Mesendoderm (in vitro differentiated cells): ENCODE measurements at regions not wholly inside any gene's neighbourhood (a gene's known extent, or its start where the extent isn't known, plus 50 kb on each side); places are given as distances from the start of the nearest gene placed in this dataset.

Experiments
- DNase-seq: peaks from one replicate; pipeline ENCODE4 v3.0.0; 2013
- H2AK5ac ChIP-seq: 2 replicates; pipeline ENCODE4 v1.6.1; 2013; ENCODE audit warnings: low read length, inconsistent platforms
- H2BK120ac ChIP-seq: 2 replicates; pipeline ENCODE4 v1.6.1; 2013; ENCODE audit warnings: low read depth, mild to moderate bottlenecking, low read length, moderate library complexity, mixed read lengths
- H2BK15ac ChIP-seq: replicated peaks from 2 replicates; pipeline ENCODE4 v1.6.1; 2013; ENCODE audit warnings: low read depth, mild to moderate bottlenecking, moderate library complexity
- H2BK5ac ChIP-seq: 2 replicates; pipeline ENCODE4 v1.6.1; 2013; ENCODE audit warnings: low read length, inconsistent platforms
- H3K18ac ChIP-seq: 2 replicates; pipeline ENCODE4 v1.6.1; 2013; ENCODE audit warnings: mild to moderate bottlenecking, low read length, mixed read lengths
- H3K23ac ChIP-seq: one replicate; pipeline ENCODE4 v1.6.1; 2013; ENCODE audit warnings: low read length
- H3K27ac ChIP-seq: 2 replicates; pipeline ENCODE4 v1.5.1; 2013; ENCODE audit warnings: low read depth, mild to moderate bottlenecking, inconsistent platforms, low read length, moderate library complexity
- H3K27me3 ChIP-seq: 2 replicates; pipeline ENCODE4 v1.6.1; 2013; ENCODE audit warnings: low read length, control low read depth, mild to moderate bottlenecking, inconsistent platforms; ENCODE audit not compliant: insufficient read depth, poor library complexity
- H3K36me3 ChIP-seq: 2 replicates; pipeline ENCODE4 v1.6.1; 2013; ENCODE audit warnings: low read length, inconsistent platforms; ENCODE audit not compliant: control insufficient read depth, insufficient read depth
- H3K4ac ChIP-seq: one replicate; pipeline ENCODE4 v1.6.1; 2013; ENCODE audit warnings: low read depth, mild to moderate bottlenecking, low read length, moderate library complexity
- H3K4me1 ChIP-seq: 2 replicates; pipeline ENCODE4 v1.6.1; 2013; ENCODE audit warnings: low read depth, low read length, inconsistent platforms; ENCODE audit not compliant: control insufficient read depth
- H3K4me2 ChIP-seq: 2 replicates; pipeline ENCODE4 v1.6.1; 2013; ENCODE audit warnings: low read length
- H3K4me3 ChIP-seq: 2 replicates; pipeline ENCODE4 v1.5.1; 2013; ENCODE audit warnings: mild to moderate bottlenecking, low read length
- H3K56ac ChIP-seq: one replicate; pipeline ENCODE4 v1.6.1; 2013; ENCODE audit warnings: low read length
- H3K79me1 ChIP-seq: 2 replicates; pipeline ENCODE4 v1.6.1; 2013; ENCODE audit warnings: low read length, inconsistent platforms
- H3K79me2 ChIP-seq: 2 replicates; pipeline ENCODE4 v1.6.1; 2013; ENCODE audit warnings: mild to moderate bottlenecking, low read length; ENCODE audit not compliant: control insufficient read depth, insufficient read depth
- H3K9ac ChIP-seq: 2 replicates; pipeline ENCODE4 v1.6.1; 2013; ENCODE audit warnings: low read length, inconsistent platforms
- H4K5ac ChIP-seq: one replicate; pipeline ENCODE4 v1.6.1; 2013; ENCODE audit warnings: low read length
- H4K8ac ChIP-seq: one replicate; pipeline ENCODE4 v1.6.1; 2013; ENCODE audit warnings: low read depth, mild to moderate bottlenecking, control low read depth, low read length, moderate library complexity
- WGBS: extraction: QIAGEN DNeasy Blood & Tissue Kit; methylation state at CpG from one replicate; pipeline ENCODE4 v1.1.7; 2013; ENCODE audit warnings: low lambda C conversion rate, missing lambda C conversion rate; ENCODE audit not compliant: insufficient coverage; ENCODE audit errors: extremely low coverage; 5-methylcytosine and 5-hydroxymethylcytosine counted together

DNA sequence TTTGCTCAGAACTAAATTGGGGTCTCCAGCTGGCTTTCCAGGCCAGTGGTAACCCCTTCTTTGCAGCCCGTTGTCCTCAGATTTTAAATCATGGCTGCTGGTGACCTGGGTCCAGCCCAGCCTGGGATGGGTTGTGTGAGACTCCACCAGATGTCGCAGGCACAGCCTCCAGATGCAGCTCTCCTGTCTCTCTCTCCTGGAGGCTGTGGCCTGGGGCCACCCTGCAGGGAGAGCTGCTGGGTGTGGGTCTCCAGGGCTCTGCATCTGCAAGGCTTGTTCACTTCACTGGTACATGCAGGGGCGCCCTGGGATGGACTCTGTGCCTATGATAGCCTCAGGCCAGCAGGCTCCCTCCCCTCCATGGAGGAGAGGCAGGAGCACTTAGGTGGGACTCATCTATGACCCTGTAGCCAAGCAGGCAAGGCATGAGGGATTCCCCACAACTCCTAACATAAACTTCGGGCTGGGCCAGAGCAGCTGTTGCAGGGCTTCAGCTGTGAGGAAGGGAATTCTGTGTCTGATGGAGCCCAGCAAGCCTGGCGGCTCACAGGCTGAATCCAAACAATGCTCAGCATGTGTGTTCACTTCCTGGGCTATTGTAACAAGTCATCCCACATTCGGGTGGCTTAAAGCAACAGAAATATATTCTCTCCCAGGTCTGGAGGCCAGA lies 94.7 kb upstream of the NXT1 start:
- Histone ChIP-seq H3K56ac (peak overlapping the region; percentile 2), H2BK5ac (no peak overlapping the region), H2BK15ac (no peak overlapping the region), H2AK5ac (no peak overlapping the region), H3K79me1 (no peaks in the 10 kb centered on the region), H3K27me3 (no peaks in the 10 kb centered on the region), H4K5ac (no peak overlapping the region), H4K8ac (no peak overlapping the region), H3K79me2 (no peaks in the 10 kb centered on the region), H3K27ac (no peak overlapping the region), H3K4me2 (no peak overlapping the region), H3K18ac (no peak overlapping the region), H3K4me3 (no peak overlapping the region), H3K36me3 (no peaks in the 10 kb centered on the region), H3K9ac (no peak overlapping the region), H3K23ac (no peak overlapping the region), H2BK120ac (no peak overlapping the region), H3K4me1 (no peaks in the 10 kb centered on the region), H3K4ac (no peak overlapping the region)
- WGBS: no CpG with 5 or more reads among the region's 6 CpGs
- DNase-seq: no peak

DNA sequence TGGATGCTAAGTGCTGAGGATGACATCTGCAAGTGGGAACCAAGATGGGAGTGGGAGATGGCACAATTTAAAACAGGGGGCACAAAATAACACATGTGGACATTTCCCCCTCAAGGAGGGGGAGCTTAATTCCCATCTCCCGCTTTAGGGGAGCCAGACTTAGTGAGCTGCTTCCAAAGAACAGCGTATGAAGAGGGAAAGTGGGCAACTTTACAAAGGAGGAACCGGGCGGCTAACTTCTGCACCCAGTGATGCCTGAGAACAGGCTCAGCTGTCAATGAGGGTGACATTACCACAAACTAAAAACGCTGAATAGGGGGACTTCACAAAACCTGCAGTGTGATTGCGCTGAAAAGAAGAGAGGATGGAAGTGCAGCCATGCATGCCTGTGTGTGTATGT lies 95.5 kb upstream of the NXT1 start:
- no peak overlapping the region for H4K5ac ChIP-seq
- H3K4me3 ChIP-seq: no peak overlapping the region
- no peak overlapping the region for H3K4me2 ChIP-seq
- H3K18ac ChIP-seq: no peak overlapping the region
- no peaks in the 10 kb centered on the region for H3K36me3 ChIP-seq
- no peaks in the 10 kb centered on the region for H3K79me1 ChIP-seq
- no peak overlapping the region for H2BK15ac ChIP-seq
- H2BK5ac ChIP-seq: no peak overlapping the region
- H3K56ac ChIP-seq: no peak overlapping the region
- no peaks in the 10 kb centered on the region for H3K4me1 ChIP-seq
- no peak overlapping the region for H4K8ac ChIP-seq
- H3K27ac ChIP-seq: no peak overlapping the region
- no peak overlapping the region for H3K23ac ChIP-seq
- no peak overlapping the region for H3K4ac ChIP-seq
- H3K79me2 ChIP-seq: no peaks in the 10 kb centered on the region
- no peak overlapping the region for H3K9ac ChIP-seq
- WGBS: no CpG with 5 or more reads among the region's 6 CpGs
- H3K27me3 ChIP-seq: no peaks in the 10 kb centered on the region
- no peak for DNase-seq
- no peak overlapping the region for H2AK5ac ChIP-seq
- H2BK120ac ChIP-seq: no peak overlapping the region

DNA sequence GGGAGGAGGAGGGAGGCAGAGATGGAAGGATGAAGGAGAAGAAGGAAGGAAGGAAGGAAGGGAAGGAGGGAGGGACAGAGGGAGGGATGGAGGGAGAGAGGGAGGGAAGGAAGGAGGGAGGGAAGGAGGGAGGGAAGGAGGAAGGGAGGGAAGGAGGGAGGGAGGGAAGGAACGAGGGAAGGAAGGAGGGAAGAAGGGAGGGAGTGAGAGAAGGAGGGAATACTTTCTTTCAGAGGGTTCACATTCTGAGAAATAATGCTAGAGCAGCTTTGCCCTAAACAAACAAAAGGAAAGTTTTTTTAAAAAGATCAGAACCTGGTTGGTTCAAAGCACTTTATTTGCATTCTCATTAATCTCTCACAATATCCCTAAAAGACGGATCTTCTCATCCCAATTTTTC lies 96.1 kb upstream of the NXT1 start:
- H3K4ac ChIP-seq: no peak overlapping the region
- H2BK5ac ChIP-seq: no peak overlapping the region
- H3K79me1 ChIP-seq: no peaks in the 10 kb centered on the region
- H3K56ac ChIP-seq: no peak overlapping the region
- H3K27ac ChIP-seq: no peak overlapping the region
- no peak overlapping the region for H3K9ac ChIP-seq
- no peak overlapping the region for H2AK5ac ChIP-seq
- H2BK120ac ChIP-seq: no peak overlapping the region
- H3K18ac ChIP-seq: no peak overlapping the region
- DNase-seq: no peak
- H3K79me2 ChIP-seq: no peaks in the 10 kb centered on the region
- H3K36me3 ChIP-seq: no peaks in the 10 kb centered on the region
- no peak overlapping the region for H4K8ac ChIP-seq
- no peak overlapping the region for H2BK15ac ChIP-seq
- no peak overlapping the region for H3K23ac ChIP-seq
- no peaks in the 10 kb centered on the region for H3K4me1 ChIP-seq
- no peak overlapping the region for H3K4me3 ChIP-seq
- no CpG with 5 or more reads among the region's 2 CpGs for WGBS
- no peak overlapping the region for H3K4me2 ChIP-seq
- H3K27me3 ChIP-seq: no peaks in the 10 kb centered on the region
- no peak overlapping the region for H4K5ac ChIP-seq

DNA sequence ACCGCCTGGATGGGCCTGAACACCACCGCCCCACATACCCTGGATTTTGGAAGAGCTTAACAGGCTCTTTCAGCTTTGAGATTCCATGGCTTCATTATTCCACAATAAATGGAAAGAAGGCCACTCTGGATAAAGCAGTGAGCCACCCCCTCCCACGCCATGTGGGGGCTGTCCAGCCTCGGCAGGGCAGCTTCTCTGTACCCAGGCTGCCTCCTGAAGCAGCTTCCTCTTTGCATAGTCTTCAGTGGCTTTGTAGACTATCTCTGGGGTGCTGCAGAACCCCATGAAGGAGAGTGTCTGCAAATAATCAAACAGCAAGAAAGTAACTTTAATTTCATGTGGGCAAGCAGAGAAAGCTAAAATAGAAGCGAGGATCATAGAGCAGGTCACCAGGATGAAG lies 96.6 kb upstream of the NXT1 start:
- Histone ChIP-seq H3K56ac (no peak overlapping the region), H3K79me2 (no peaks in the 10 kb centered on the region), H3K4me1 (no peaks in the 10 kb centered on the region), H4K8ac (no peak overlapping the region), H2BK15ac (no peak overlapping the region), H3K79me1 (no peaks in the 10 kb centered on the region), H3K23ac (no peak overlapping the region), H2AK5ac (no peak overlapping the region), H2BK5ac (no peak overlapping the region), H3K9ac (no peak overlapping the region), H3K4ac (no peak overlapping the region), H3K18ac (no peak overlapping the region), H3K36me3 (no peaks in the 10 kb centered on the region), H2BK120ac (no peak overlapping the region), H3K27ac (no peak overlapping the region), H3K27me3 (no peaks in the 10 kb centered on the region), H3K4me3 (no peak overlapping the region), H4K5ac (no peak overlapping the region), H3K4me2 (no peak overlapping the region)
- WGBS: no CpG with 5 or more reads among the region's 5 CpGs
- DNase-seq: no peak

DNA sequence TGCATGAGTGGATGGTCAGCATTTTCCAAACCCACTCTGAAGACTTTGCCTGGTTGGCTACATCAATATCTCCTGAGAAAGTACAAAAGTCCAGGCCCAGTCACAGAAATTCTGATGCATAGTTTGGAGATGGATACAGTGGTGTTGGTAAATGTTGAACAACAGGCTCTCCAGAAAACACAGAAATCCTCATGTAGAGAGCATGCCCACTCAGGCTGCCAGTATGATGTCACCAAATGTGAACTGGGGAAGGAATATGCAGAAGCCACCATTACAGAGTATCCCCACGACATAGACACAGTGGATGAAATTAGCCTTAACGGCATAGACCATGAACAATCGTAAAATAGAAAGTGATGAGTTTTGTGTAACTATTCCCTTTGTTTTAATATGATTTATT lies 97.1 kb upstream of the NXT1 start:
- no peak overlapping the region for H3K18ac ChIP-seq
- H3K36me3 ChIP-seq: no peaks in the 10 kb centered on the region
- H4K8ac ChIP-seq: no peak overlapping the region
- H3K79me2 ChIP-seq: no peaks in the 10 kb centered on the region
- H2BK5ac ChIP-seq: no peak overlapping the region
- H3K4me3 ChIP-seq: no peak overlapping the region
- no peak overlapping the region for H2BK15ac ChIP-seq
- H3K4me1 ChIP-seq: no peaks in the 10 kb centered on the region
- no peaks in the 10 kb centered on the region for H3K27me3 ChIP-seq
- H3K4ac ChIP-seq: no peak overlapping the region
- no peak overlapping the region for H3K23ac ChIP-seq
- WGBS: no CpG with 5 or more reads among the region's 3 CpGs
- H3K79me1 ChIP-seq: no peaks in the 10 kb centered on the region
- H4K5ac ChIP-seq: no peak overlapping the region
- H3K9ac ChIP-seq: no peak overlapping the region
- DNase-seq: no peak
- H2BK120ac ChIP-seq: no peak overlapping the region
- H3K56ac ChIP-seq: no peak overlapping the region
- no peak overlapping the region for H2AK5ac ChIP-seq
- no peak overlapping the region for H3K27ac ChIP-seq
- no peak overlapping the region for H3K4me2 ChIP-seq

DNA sequence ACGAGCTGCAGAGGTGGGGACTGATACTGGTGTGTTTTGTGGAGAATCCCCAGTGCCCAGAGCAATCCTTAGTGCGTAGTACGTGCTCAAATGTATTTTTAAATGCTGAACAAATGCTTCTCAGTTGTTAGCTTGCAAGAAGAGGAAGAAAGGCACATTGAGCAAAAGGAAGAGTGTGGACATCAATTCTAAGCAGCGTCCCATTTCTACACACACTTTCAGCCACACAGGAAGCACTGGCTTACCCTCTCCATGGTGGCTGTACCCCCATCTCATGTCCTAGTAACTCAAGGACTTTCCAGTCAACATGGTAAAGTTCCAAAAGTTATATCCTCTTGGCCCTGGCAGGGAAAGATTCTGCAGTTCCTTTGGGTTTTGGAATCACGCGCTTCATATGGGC lies 98.8 kb upstream of the NXT1 start:
- H3K4ac ChIP-seq: no peak overlapping the region
- H3K4me3 ChIP-seq: no peak overlapping the region
- H3K18ac ChIP-seq: no peak overlapping the region
- no peaks in the 10 kb centered on the region for H3K79me1 ChIP-seq
- no peak overlapping the region for H4K8ac ChIP-seq
- no peak overlapping the region for H2BK15ac ChIP-seq
- no peak for DNase-seq
- no peaks in the 10 kb centered on the region for H3K36me3 ChIP-seq
- H2AK5ac ChIP-seq: no peak overlapping the region
- H4K5ac ChIP-seq: no peak overlapping the region
- H3K27me3 ChIP-seq: no peaks in the 10 kb centered on the region
- H3K79me2 ChIP-seq: no peaks in the 10 kb centered on the region
- H3K27ac ChIP-seq: no peak overlapping the region
- no peak overlapping the region for H3K23ac ChIP-seq
- no peak overlapping the region for H2BK120ac ChIP-seq
- H3K56ac ChIP-seq: no peak overlapping the region
- H2BK5ac ChIP-seq: no peak overlapping the region
- no peak overlapping the region for H3K4me2 ChIP-seq
- no peak overlapping the region for H3K9ac ChIP-seq
- no peaks in the 10 kb centered on the region for H3K4me1 ChIP-seq
- no CpG with 5 or more reads among the region's 6 CpGs for WGBS
